GM12873 (cell line): ENCODE measurements at regions not wholly inside any gene's neighbourhood (a gene's known extent, or its start where the extent isn't known, plus 50 kb on each side); places are given as distances from the start of the nearest gene placed in this dataset.

Experiments
- CTCF ChIP-seq: IDR thresholded peaks from 2 replicates; pipeline ENCODE4 v1.5.1; 2012; ENCODE audit warnings: low read depth, mild to moderate bottlenecking, moderate library complexity, low read length, control low read depth; ENCODE audit not compliant: insufficient read depth; ENCODE audit errors: missing control alignments

- no peak for TF ChIP-seq CTCF
Observed at GRCh38 chr13:44106266-44107152, 226.8 kb downstream of the LACC1 start.

GRCh38 chr13:44107357-44108121, 227.8 kb downstream of the LACC1 start:
- TF ChIP-seq CTCF = no peak

- TF ChIP-seq CTCF = no peak
Observed at GRCh38 chr13:44108331-44108858, 228.7 kb downstream of the LACC1 start.

- no peak for TF ChIP-seq CTCF
Observed at GRCh38 chr13:44110091-44110621, 230.5 kb downstream of the LACC1 start.

GRCh38 chr13:44111701-44112100, 232.0 kb downstream of the LACC1 start:
- no peak for TF ChIP-seq CTCF

GRCh38 chr13:44112700-44113329, 233.1 kb downstream of the LACC1 start:
- TF ChIP-seq CTCF = no peak
